Adrenal gland (tissue), 5 donors: ENCODE measurements at regions not wholly inside any gene's neighbourhood (a gene's known extent, or its start where the extent isn't known, plus 50 kb on each side); places are given as distances from the start of the nearest gene placed in this dataset.

ENCODE experiments used
- POLR2A ChIP-seq, 2 donors: fragments of 450-650 bp; IDR thresholded peaks; one replicate each; pipeline ENCODE4 v1.6.1; 2017; ENCODE audit warnings: antibody characterized with exemption in 2 of 2, mild to moderate bottlenecking in 2 of 2, moderate library complexity in 1 of 2
- TF ChIP-seq, protein P1 (sequence below), 6 experiments: fragments of 450-650 bp in 4 of 6; fragments of 200-600 bp in 2 of 6; sonication (generic) in 1 of 6; IDR thresholded peaks; 1 replicate in 5 of 6; 2 replicates in 1 of 6; pipeline versions ENCODE4 v1.5.1 to v1.8.0; 2016 to 2021; ENCODE audit warnings: antibody characterized with exemption in 6 of 6, mild to moderate bottlenecking in 2 of 6, moderate library complexity in 1 of 6
- donor health status: DM: no; HTN: no; CAD: no.

DNA sequence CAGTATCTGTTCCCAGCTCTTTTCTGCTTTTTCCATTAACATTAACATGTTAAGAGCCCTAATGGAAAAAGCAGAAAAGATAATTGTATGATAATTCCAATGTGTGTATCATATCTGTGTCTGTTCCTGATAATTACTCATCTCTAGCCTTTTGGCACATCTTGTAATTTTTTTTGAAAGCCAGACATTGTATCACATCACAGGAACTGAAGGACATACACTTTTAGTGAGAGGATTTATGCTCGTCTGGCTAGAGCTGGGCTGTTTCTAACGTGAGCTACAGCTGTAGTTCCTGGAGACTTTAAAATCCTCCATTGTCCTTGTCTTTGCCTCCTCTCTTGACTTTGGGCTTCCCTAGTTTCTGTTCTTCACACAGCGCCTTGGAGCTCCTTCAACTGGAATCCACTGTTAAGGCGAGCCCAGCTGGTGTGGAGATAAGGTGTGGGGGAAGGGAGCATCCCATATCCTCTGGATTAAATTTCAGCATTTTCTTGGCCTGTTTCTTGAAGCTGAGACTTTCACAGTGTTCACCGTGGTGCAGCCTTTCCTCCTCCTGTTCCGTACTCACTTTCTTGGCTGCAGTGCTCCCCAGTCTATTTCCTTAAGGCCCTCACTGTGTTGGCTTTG lies 211.5 kb downstream of the GALR1 start:
- TF ChIP-seq, protein P1, sequence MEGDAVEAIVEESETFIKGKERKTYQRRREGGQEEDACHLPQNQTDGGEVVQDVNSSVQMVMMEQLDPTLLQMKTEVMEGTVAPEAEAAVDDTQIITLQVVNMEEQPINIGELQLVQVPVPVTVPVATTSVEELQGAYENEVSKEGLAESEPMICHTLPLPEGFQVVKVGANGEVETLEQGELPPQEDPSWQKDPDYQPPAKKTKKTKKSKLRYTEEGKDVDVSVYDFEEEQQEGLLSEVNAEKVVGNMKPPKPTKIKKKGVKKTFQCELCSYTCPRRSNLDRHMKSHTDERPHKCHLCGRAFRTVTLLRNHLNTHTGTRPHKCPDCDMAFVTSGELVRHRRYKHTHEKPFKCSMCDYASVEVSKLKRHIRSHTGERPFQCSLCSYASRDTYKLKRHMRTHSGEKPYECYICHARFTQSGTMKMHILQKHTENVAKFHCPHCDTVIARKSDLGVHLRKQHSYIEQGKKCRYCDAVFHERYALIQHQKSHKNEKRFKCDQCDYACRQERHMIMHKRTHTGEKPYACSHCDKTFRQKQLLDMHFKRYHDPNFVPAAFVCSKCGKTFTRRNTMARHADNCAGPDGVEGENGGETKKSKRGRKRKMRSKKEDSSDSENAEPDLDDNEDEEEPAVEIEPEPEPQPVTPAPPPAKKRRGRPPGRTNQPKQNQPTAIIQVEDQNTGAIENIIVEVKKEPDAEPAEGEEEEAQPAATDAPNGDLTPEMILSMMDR (IDR thresholded peaks at IDR 0.05) = no peak
- no peak for TF ChIP-seq POLR2A (IDR thresholded peaks at IDR 0.05)
